ENCODE measurements at regions not wholly inside any gene's neighbourhood (a gene's known extent, or its start where the extent isn't known, plus 50 kb on each side); places are given as distances from the start of the nearest gene placed in this dataset.

- TF ChIP-seq CTCF (IDR thresholded peaks at IDR 0.05): peak; percentile 92
- no peak for TF ChIP-seq ZFX (IDR thresholded peaks at IDR 0.05; ENCODE audit: borderline replicate concordance)
Observed at GRCh38 chr12:128069359-128069997, 197.5 kb upstream of the TMEM132C start.
